HEK293T (cell line): ENCODE measurements at regions not wholly inside any gene's neighbourhood (a gene's known extent, or its start where the extent isn't known, plus 50 kb on each side); places are given as distances from the start of the nearest gene placed in this dataset.

ENCODE experiments used
- ARNT ChIP-seq: fragments of 450-650 bp; IDR thresholded peaks from 2 replicates; pipeline ENCODE4 v1.6.1; 2017; ENCODE audit warnings: mild to moderate bottlenecking
- BHLHE40 ChIP-seq: fragments of 450-650 bp; IDR thresholded peaks from 2 replicates; pipeline ENCODE4 v1.6.1; 2016; ENCODE audit warnings: mild to moderate bottlenecking, moderate library complexity, borderline replicate concordance
- ELF4 ChIP-seq: fragments of 450-650 bp; IDR thresholded peaks from 2 replicates; pipeline ENCODE4 v1.6.1; 2017; ENCODE audit warnings: antibody characterized with exemption
- HDGF ChIP-seq: fragments of 450-650 bp; IDR thresholded peaks from 2 replicates; pipeline ENCODE4 v1.6.1; 2017; ENCODE audit warnings: antibody characterized with exemption, borderline replicate concordance
- NFRKB ChIP-seq: fragments of 450-650 bp; IDR thresholded peaks from 2 replicates; pipeline ENCODE4 v1.6.1; 2016; ENCODE audit warnings: mild to moderate bottlenecking, moderate library complexity
- SUZ12 ChIP-seq: fragments of 450-650 bp; IDR thresholded peaks from 2 replicates; pipeline ENCODE4 v1.6.1; 2016; ENCODE audit warnings: mild to moderate bottlenecking

DNA sequence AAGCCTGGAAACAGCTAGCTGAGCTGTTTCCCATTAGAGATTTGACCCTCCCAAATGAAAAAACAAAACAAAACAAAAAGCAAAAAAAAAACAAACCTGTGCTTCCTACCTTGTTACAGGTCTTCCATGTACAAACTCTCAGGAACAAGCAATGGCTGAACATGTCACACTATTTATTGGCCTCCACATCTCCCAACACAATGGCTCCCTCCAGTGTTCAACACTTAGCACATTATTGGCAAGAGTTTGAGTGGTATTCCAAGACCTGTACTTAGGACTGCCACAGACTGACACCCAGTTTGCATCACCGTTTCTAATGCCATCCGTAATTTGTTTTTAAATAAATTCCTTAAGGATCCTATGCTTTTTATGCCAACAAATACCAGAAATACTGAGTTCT, 195.0 kb upstream of the OLFM3 start:
- TF ChIP-seq ELF4, result no peak
- no peak for TF ChIP-seq HDGF
- TF ChIP-seq ARNT, result no peak
- no peak for TF ChIP-seq NFRKB
- no peak for TF ChIP-seq SUZ12
- no peak for TF ChIP-seq BHLHE40
